Fibroblast of skin of right biceps (primary cell): ENCODE measurements at regions not wholly inside any gene's neighbourhood (a gene's known extent, or its start where the extent isn't known, plus 50 kb on each side); places are given as distances from the start of the nearest gene placed in this dataset.
A peak's percentile ranks its signal among the peaks of the same experiment; 100 is the strongest.
"Not testable (repeated sequence)": the region's sequence is repeated elsewhere in the genome, so short reads cannot be mapped to it uniquely, and the experiment has no call there.

Source experiments
- DNase-seq: peaks from one replicate; pipeline ENCODE4 v3.0.0-alpha.2; 2013

DNA sequence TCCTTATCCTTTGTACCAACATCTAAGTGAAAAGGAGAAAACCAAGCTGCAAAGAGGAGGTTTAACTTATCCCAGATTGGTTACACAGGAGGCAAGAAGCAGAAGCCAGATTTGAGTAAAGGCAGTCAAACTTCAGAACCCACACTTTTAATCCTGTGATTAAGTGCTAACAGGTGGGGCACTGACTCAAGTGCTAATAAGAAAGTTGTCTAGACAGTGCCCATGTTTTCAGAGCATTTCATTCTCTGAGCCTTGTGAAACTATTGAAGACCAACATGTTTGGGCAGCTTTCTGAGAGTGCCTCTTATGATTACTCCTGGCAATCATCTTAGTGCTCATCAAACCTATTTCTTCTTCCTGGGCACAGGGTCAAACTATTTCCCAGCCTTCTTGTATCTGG is 380.8 kb downstream of the KCNRG start:
- DNase-seq: no peak

DNA sequence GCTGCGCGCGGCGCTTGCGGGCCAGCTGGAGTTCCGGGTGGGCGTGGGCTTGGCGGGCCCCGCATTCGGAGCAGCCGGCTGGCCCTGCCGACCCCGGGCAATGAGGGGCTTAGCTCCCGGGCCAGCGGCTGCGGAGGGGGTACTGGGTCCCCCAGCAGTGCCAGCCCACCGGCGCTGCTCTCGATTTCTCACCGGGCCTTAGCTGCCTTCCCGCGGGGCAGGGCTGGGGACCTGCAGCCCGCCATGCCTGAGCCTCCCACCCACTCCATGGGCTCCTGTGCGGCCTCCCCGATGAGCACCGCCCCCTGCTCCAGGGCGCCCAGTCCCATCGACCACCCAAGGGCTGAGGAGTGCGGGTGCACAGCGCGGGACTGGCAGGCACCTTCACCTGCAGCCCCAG is 381.4 kb downstream of the KCNRG start:
- DNase-seq: not testable (repeated sequence)

DNA sequence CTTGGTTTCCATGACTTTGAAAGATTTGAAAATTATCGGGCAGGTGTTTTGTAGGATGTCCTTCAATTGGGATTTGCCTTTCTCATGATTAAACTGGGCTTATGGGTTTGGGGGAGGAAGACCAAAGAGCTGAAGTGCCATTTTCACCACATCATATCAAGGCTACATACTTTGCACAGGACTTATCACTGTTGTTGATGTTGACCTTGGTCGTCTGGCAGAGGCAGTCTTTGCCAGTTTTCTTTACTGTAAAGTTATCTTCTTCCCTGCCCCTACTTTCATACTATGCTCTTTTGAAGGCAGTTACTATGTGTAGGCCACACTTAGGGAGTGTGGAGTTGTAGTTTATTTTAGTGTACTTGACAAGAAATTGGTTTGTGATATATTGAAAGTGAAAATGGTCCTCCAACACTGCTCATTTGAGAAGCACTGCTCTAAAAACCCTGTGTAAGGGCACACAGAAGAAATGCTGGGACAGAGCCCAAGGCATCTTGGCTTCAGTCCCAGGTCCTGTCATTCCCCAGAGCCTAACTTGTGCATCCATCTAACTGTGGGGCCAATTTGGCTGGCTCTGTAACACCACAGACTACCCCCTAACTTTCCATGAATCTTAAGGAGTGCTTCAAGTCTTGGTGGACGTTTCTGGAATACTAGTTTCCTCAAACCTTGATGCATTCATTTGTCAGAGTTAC is 384.9 kb downstream of the KCNRG start:
- DNase-seq: peak; percentile 58

DNA sequence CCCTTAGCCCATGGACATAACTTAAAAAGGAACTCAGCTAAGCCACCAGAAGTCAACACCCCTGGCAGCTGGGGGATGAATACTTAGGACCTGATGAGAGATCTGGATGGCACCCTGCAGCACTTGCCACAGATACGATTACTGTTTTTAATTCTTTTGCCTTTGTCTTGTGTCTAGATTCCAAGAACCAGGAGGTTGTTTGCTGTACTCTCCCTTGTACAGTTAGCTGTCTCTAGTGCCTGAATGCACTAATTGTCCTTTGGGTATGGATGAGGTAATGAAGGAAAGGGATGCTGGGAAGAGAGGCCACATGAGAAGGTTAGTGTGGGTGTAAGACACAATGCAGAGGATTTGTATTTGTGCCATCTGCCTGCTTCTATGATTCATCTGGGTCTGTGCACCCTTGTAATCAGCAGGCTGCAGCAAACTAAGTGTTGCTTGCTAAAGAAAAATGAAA is 385.8 kb downstream of the KCNRG start:
- DNase-seq: peak; percentile 80

DNA sequence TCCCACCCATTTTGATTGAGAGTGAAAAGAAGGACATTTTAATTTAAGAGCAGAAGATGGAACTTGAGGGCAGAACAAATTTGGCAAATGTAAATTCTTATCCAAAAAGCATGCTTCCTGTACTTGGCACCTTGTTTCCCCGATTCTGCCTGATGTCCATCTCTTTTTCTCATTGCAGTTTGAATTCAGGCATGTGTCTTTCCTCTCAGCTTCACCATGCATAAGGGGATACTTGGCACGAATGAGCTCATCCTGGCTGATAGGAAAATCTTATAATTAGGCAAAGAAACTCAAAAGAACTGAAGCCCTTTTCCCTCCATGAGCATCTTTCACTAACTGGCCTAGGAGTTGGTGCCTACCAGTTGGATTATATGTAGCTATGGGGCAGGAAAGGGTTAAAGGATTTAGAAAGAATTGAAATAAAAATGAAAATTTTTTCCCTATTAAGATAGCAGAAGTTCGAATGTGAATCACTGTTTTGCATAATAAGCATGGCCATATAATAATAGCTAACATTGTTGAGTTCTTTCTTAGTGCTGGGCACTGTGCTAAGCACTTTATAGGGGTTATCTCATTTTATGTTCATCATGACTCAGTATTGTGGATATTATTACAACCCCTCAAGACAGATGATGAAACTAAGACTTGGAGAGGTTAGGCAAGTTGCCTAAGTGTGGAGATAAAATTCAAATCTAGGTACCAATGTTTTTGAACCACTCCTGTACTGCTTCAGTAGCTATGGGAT is 386.6 kb downstream of the KCNRG start:
- DNase-seq: peak; percentile 76

DNA sequence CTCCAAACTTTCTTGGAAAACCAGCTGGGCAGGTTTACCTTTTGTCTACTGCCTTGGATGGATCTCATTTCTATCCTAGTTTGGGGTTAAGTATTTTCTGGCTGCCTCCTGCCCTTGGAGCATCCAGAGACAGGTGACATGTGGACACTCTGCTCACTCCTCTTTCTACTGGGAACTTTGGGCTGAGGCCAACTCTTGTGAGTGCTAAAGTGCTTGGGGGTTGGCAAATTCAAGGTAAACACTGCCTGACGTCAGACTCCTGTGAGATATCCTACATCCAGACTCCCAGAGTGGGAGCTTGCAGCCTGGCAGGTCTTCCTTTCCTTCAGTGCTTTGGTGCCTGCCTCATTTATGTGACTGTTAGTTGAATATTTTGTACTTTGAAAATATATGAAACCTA is 388.1 kb downstream of the KCNRG start:
- no peak for DNase-seq

GRCh38 chr13:50404116-50404515 is 388.9 kb downstream of the KCNRG start:
- DNase-seq: no peak

- no peak for DNase-seq
Observed at GRCh38 chr13:50404769-50405168, 389.5 kb downstream of the KCNRG start.

- DNase-seq: no peak
Observed at GRCh38 chr13:50406831-50407230, 391.6 kb downstream of the KCNRG start.

DNA sequence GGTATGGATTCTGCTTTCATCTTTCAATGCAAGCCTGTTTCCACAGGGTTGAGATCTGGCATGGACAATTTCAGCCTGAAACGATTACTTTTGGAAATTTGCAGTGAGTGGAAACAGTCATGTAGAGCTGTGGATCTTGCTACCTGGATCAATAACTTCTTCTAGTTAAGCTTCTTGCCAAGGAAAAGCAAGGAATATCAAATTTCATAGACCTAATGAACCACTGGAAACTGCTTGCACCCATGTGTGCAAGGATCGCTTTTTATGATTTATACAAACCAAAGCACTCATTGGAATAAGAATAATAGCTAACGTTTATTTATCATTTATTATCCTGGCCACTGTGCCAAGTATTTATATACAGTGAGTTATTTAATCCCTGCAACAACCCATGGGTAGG is 392.8 kb downstream of the KCNRG start:
- no peak for DNase-seq

DNA sequence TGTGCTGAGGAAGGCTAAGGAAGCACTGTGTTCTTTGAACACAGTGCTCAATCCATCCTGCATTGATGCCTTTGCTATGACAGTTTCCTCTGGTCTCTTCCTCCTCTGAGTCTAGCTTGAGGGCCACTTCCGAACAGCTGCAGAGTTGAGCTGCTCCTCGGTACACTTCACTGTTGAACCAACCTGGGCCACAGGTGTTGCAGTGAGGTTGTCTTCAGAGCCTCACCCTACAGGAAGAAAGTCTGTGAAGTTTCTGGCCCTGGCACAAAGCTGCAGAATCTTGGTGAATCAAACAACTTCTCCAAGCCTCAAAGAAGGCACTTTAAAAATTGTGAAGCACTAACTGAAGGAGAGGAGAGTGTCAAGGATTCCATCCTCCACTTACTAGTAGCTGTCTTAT is 394.0 kb downstream of the KCNRG start:
- no peak for DNase-seq

DNA sequence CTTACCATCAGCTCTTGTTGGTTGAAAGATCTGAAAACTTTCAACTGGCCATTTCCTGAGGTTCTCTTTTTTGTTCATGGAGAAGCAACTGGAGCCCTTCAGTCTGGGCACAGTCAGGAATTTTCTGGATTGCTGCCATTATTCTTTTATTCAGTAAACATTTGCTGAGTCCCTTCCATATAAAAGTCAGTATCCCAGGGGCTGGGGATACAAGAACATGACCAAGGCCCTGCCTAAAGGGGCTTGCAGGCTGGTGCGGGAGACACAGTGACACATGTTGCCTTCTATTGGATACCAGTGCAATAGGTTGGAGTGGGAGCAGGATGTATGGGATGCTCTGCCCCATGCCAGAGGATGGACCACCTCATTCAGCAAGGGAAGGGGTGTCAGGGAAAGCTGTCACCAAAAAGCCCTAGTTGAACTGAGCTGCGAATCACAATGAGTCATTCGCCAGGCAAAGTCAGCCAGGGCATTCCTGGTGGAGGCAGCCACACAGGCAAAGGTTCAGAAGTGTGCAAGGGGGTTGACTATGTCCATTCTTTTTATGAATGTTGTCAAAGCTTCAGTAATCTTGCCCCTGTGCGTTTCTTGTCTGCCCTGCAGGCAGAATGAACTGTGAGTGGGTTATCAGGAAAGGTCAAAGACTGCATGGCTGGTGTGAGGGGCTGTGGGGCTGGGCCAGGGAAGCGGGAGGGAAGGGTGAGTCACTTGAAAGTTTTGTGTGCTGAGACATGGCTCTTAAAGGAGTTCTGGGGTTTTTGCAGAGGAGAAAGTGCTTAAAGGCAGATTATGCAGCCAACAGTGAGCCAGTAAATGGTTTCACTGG is 395.9 kb downstream of the KCNRG start:
- peak; percentile 92 for DNase-seq

DNA sequence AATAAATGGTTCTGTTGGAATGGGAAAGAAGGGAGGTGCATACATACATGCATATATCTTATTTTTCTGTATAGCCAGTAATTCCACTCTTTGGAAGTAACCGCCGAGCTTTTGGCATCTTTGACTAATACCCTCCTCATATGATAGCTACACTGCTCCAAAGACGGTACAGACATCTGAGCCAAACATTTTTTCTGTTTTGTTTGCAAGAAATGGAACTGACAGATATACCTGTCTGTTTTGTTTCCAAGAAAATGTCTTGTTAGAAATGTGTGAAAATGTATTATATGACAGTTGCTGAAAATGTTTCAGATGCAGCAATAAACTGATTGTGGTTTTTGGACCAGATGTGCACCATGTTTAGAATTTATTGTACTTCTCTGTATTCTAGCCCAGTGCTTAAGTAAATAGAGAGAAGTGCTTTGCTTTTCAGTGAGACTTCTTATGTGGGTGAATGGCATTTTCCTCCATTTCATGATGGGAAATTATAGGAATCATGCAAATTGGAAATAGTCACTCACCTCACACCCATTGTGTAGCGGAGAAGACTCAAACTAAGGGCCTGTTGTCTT is 396.9 kb downstream of the KCNRG start:
- DNase-seq: no peak

- no peak for DNase-seq
Observed at GRCh38 chr13:50414640-50415039, 399.4 kb downstream of the KCNRG start.

- peak; percentile 33 for DNase-seq
Observed at GRCh38 chr13:50415428-50415827, 400.2 kb downstream of the KCNRG start.

GRCh38 chr13:50417597-50417996 is 402.4 kb downstream of the KCNRG start:
- no peak for DNase-seq

DNA sequence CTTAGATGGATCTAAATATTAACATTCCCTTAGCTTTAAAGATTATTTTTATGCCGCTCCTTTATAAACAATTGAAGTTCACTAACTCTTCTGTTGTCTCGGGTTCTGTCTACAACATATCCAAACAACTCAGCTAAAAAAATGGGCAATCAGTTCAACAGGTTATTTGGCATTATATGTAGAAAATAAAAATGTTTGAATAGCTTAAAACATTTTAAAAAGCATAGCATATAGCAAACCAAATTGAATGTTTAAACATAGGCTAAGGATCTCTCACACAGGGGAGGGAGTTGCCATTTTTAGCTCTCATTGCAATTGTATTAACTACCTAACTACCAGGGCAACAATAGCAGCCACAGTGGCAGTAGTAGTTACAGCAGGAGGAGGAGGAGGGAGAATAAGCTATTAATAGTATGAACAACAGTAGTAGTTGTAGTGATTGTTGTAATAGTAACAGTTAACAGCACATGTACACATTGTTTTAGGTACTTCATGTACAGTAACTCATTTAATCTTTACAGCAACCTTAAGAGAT is 404.2 kb downstream of the KCNRG start:
- no peak for DNase-seq

DNA sequence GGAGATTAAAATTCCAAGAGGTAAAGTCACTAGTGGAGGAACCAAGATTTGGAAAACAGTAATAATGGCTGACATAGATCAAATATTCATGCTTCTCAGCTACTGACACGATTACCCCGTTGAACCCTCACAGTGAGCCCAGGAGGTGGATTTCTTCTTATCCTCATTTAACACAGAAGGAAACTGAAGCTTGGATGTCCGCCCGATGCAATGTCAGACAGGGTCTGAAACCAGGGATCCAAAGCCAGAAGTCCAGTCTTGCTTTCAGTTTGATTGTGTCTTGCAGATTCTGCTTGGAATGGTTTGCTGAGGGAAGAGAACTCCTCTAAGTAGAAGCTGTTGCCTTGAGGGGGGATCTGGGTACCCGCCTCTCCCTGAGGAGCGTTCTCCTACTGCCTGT is 404.7 kb downstream of the KCNRG start:
- no peak for DNase-seq

- DNase-seq: peak; percentile 31
Observed at GRCh38 chr13:50420718-50421472, 405.7 kb downstream of the KCNRG start.

GRCh38 chr13:50421473-50422130 is 406.4 kb downstream of the KCNRG start:
- DNase-seq: peak; percentile 74
